ENCODE measurements at regions not wholly inside any gene's neighbourhood (a gene's known extent, or its start where the extent isn't known, plus 50 kb on each side); places are given as distances from the start of the nearest gene placed in this dataset.

DNA sequence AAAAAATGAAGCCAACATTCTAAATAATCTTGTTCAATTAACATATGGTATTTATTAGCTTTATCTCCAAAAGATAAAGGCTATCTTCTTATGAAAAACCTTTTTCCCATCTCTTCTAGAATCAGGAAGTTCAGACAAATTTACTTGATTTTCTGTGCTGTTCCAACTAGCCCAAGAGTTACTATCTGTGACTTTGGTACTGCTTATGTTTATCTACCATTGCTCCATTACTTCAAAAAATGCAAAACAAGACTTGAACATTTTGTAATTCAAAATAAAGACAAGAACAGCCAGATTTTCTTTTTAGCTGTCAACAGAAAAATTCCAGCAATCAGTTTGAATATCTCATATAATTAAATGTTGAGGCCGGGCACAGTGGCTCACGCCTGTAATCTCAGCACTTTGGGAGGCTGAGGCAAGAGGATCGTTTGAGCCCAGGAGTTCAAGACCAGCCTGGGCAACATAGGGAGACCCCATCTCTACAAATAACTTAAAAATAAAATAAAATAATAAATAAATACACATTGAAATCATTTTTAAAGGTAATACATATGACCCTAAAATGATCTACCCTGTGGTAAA, 188.5 kb downstream of the LTN1 start:
- TF ChIP-seq POLR2A (IDR thresholded peaks at IDR 0.05; ENCODE audit: low read length): no peak
- TF ChIP-seq GATA1 (IDR thresholded peaks at IDR 0.05; ENCODE audit: low read depth, low read length): no peak
